ENCODE measurements at regions not wholly inside any gene's neighbourhood (a gene's known extent, or its start where the extent isn't known, plus 50 kb on each side); places are given as distances from the start of the nearest gene placed in this dataset.

DNA sequence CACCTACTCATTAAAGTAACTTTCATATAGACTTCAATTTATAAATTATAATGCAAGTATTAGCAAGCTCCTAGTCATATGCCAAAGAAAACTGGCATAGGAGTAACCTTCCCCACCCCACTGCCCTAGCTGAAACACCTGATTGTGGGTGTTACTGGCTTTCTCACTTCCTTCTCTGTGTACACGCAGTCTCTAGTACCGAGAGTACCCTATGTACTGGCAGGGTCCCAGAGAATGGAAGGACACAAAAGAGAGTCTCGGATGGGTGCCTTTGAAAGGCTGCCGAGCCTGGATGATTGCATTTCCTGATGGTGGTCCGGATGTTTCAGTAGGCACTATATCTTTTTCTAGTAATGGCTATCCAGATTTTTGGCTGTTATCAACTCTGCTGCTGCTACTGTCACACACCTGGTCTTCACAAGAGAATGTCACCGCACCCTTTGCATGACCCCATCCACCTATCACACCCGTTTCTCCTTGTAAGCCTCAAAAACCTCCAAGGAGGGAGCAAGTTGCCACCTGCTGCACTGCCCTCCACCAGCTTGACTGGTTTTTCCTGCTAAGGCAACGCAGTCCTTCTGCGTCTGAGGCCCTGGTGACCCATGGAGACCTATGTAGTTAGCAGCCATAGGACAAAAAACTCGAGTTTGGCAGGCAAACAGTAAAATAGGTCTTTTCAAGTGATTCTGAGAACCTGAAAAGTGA lies 53.8 kb upstream of the CLINT1 start:
- intact Hi-C loops (cut with DNase I): no loop called here
- DNase-seq: no peak

DNA sequence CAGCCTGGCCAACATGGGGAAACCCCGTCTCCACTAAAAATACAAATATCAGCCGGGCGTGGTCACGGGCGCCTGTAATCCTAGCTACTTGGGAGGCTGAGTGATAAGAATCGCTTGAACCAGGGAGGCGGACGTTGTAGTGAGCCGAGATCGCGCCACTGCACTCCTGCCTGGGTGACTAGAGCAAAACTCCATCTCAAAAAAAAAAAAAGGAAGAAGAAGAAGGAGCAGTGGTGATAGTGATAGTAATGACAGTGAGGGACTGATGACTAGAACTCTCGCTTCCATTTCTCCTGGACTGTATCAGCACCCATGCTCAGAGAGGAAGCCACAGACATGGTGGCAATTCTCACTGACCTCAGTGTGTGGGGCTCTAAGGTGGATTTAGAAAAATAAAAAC lies 52.6 kb upstream of the CLINT1 start:
- H3K4me3 ChIP-seq: no peak overlapping the region
- H3K36me3 ChIP-seq: no peaks in the 10 kb centered on the region
- H3K27ac ChIP-seq: no peak overlapping the region
- no peaks in the 10 kb centered on the region for H3K27me3 ChIP-seq
- ATAC-seq: no peak
- 97% methylated on average over 11 of the region's 12 CpGs for WGBS (ENCODE audit: insufficient coverage, low coverage, low lambda C conversion rate, missing lambda C conversion rate)
- H3K9me3 ChIP-seq: no peaks in the 10 kb centered on the region
- peaks cover 0 to 28% (median 11%) of the 10 kb centered on the region in 4 donors for H3K4me1 ChIP-seq
- no peak for DNase-seq
- intact Hi-C loops (cut with DNase I): no loop called here
- no peak for TF ChIP-seq POLR2A (IDR thresholded peaks at IDR 0.05)
- TF ChIP-seq CTCF (IDR thresholded peaks at IDR 0.05): no peak

More for the DNA sequence above, 53.8 kb upstream of the CLINT1 start:
- Histone ChIP-seq H3K36me3 (no peaks in the 10 kb centered on the region), H3K4me1 (peaks cover 0 to 28% (median 11%) of the 10 kb centered on the region in 4 donors), H3K9me3 (no peaks in the 10 kb centered on the region), H3K27me3 (no peaks in the 10 kb centered on the region), H3K27ac (no peak overlapping the region), H3K4me3 (no peak overlapping the region)
- ATAC-seq: no peak
- WGBS (ENCODE audit: insufficient coverage, low coverage, low lambda C conversion rate, missing lambda C conversion rate): 57% methylated on average over 5 of the region's 10 CpGs
- TF ChIP-seq POLR2A (IDR thresholded peaks at IDR 0.05): no peak
- TF ChIP-seq CTCF (IDR thresholded peaks at IDR 0.05): no peak

Small RNAs in the stretch of these regions (small RNA-seq; reads per million reads assigned to genes)
- gene AC091979.2: 0 reads per million in 2 experiments
- 0 to 1.0 reads per million in 2 experiments for gene RNU2-48P
